SW480 (cell line): ENCODE measurements at regions not wholly inside any gene's neighbourhood (a gene's known extent, or its start where the extent isn't known, plus 50 kb on each side); places are given as distances from the start of the nearest gene placed in this dataset.
"Not testable (repeated sequence)": the region's sequence is repeated elsewhere in the genome, so short reads cannot be mapped to it uniquely, and the experiment has no call there.

ENCODE experiments used
- DNase-seq: peaks from one replicate; pipeline ENCODE4 v3.0.0-alpha.2; 2016; ENCODE audit warnings: low spot score

GRCh38 chr17:49898366-49899190, 50.7 kb upstream of the TAC4 start:
- DNase-seq, result no peak

- peak; percentile 71 for DNase-seq
These were observed 51.3 kb upstream of the TAC4 start for GRCh38 chr17:49899191-49899485.

- DNase-seq, result no peak
These were observed 51.7 kb upstream of the TAC4 start for GRCh38 chr17:49899588-49899987.

GRCh38 chr17:49900801-49901200, 52.9 kb upstream of the TAC4 start:
- DNase-seq, result not testable (repeated sequence)

GRCh38 chr17:49901460-49902331, 53.8 kb upstream of the TAC4 start:
- peak; percentile 79 for DNase-seq

- DNase-seq, result no peak
These were observed 55.7 kb upstream of the TAC4 start for GRCh38 chr17:49903523-49903922.

GRCh38 chr17:49904893-49905292, 57.0 kb upstream of the TAC4 start:
- DNase-seq, result no peak

- DNase-seq, result no peak
These were observed 58.8 kb upstream of the TAC4 start for GRCh38 chr17:49906531-49907136.

GRCh38 chr17:49907279-49907678, 59.4 kb upstream of the TAC4 start:
- DNase-seq, result no peak

- no peak for DNase-seq
These were observed 59.9 kb upstream of the DLX4 start for GRCh38 chr17:49908782-49909714.

- DNase-seq, result no peak
These were observed 58.7 kb upstream of the DLX4 start for GRCh38 chr17:49910094-49910857.

GRCh38 chr17:49910858-49911204, 58.2 kb upstream of the DLX4 start:
- DNase-seq, result no peak

GRCh38 chr17:49911719-49912118, 57.3 kb upstream of the DLX4 start:
- DNase-seq, result no peak

GRCh38 chr17:49913226-49914095, 55.5 kb upstream of the DLX4 start:
- DNase-seq, result peak; percentile 55

GRCh38 chr17:49914096-49914490, 54.9 kb upstream of the DLX4 start:
- no peak for DNase-seq

- DNase-seq, result no peak
These were observed 54.3 kb upstream of the DLX4 start for GRCh38 chr17:49914664-49915063.

- no peak for DNase-seq
These were observed 53.7 kb upstream of the DLX4 start for GRCh38 chr17:49915260-49915659.

GRCh38 chr17:49915670-49916069, 53.3 kb upstream of the DLX4 start:
- DNase-seq, result peak; percentile 33

- DNase-seq, result no peak
These were observed 52.0 kb upstream of the DLX4 start for GRCh38 chr17:49916854-49917515.

- no peak for DNase-seq
These were observed 50.4 kb upstream of the DLX4 start for GRCh38 chr17:49918591-49918990.
